ENCODE measurements at regions not wholly inside any gene's neighbourhood (a gene's known extent, or its start where the extent isn't known, plus 50 kb on each side); places are given as distances from the start of the nearest gene placed in this dataset.

DNA sequence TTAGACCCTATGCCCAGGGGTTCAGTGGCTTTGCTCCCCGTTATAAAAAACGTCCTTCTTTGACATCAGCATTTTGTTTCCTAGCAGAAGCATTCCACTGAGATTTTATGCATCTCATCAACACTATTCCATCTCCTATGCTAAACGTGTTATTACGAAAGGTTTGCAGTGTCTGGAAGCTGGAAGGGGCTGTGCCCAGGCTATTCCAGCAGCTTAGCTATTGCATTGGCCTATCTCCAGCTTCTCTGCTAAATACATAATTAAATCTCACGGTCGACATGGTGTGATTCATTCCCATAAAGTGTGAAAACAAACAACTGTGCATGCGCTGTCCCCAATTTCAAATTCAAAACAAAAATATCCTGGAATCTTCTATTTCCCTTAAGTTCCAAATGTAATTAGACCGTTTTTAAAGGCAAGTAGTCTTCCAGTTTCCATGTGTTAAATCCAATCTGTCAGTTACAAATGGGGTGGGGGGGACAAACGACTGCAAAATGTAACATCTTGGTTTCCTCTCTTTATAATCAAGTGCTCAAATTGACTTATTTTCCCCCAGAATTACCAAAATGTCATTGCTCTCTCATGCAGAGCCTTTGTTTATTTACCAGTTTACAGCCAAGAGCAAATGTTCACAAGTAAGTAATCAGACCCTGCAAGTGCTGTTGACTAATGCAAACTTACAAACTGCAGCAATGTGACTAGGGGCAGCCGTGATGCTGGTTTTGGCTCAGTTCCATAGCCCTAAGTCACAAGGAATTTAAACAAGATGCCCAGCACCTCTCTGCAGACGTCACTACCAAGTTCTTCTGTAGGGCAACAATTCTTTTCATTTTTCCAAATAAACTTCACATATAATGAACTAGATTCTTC lies 212.3 kb upstream of the RORB start:
- no peak overlapping the region for H3K4me3 ChIP-seq (ENCODE audit: low read depth, low read length)
- peak; percentile 23 for DNase-seq (ENCODE audit: low read depth)

DNA sequence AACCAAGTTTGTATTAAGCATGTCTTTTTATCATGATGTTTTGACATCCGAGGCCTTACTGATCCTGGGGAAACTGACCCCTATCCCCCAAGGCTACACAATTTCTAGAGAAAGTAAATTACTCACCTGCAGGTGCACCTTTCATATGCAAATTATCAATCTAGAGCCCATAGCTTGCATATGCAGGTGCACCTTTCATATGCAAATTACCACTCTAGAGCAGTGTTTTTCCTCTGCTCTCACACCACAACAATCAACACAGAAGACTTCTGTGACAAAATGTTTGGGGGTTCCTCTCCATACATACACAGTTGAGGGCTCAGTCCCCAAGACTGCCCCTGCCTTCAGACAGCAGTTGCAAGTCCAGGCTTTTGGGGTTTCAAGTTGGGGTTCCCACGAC lies 203.7 kb upstream of the RORB start:
- TF ChIP-seq, protein P1, sequence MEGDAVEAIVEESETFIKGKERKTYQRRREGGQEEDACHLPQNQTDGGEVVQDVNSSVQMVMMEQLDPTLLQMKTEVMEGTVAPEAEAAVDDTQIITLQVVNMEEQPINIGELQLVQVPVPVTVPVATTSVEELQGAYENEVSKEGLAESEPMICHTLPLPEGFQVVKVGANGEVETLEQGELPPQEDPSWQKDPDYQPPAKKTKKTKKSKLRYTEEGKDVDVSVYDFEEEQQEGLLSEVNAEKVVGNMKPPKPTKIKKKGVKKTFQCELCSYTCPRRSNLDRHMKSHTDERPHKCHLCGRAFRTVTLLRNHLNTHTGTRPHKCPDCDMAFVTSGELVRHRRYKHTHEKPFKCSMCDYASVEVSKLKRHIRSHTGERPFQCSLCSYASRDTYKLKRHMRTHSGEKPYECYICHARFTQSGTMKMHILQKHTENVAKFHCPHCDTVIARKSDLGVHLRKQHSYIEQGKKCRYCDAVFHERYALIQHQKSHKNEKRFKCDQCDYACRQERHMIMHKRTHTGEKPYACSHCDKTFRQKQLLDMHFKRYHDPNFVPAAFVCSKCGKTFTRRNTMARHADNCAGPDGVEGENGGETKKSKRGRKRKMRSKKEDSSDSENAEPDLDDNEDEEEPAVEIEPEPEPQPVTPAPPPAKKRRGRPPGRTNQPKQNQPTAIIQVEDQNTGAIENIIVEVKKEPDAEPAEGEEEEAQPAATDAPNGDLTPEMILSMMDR (conservative IDR thresholded peaks at IDR 0.05; ENCODE audit: low read depth, low read length), result no peak
- DNase-seq (ENCODE audit: low read depth), result no peak
- H3K4me3 ChIP-seq (ENCODE audit: low read depth, low read length), result no peak overlapping the region

More for the DNA sequence above, 212.3 kb upstream of the RORB start:
- TF ChIP-seq, protein P1 (conservative IDR thresholded peaks at IDR 0.05; ENCODE audit: low read depth, low read length), result no peak

DNA sequence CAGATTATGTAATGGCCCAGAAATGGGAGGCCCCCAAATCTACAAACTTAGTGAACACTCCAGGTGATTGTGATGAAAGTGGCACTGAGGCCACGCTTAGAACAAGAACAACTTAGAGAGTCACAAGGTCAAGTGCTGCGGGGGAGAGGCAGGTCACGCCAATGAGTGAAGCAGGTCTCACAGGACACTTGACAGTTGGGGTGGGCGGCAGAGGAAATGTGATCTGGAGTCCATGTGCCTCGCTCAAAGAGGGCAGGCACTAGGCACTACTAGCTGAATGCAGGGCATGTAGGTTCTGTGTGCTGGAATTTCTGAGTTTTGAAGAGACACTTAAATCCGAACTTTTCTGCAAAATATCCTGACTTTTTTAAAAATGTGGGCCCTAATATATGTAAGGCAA lies 193.2 kb upstream of the RORB start:
- DNase-seq (ENCODE audit: low read depth), result no peak
- TF ChIP-seq, protein P1 (conservative IDR thresholded peaks at IDR 0.05; ENCODE audit: low read depth, low read length), result no peak
- no peak overlapping the region for H3K4me3 ChIP-seq (ENCODE audit: low read depth, low read length)

DNA sequence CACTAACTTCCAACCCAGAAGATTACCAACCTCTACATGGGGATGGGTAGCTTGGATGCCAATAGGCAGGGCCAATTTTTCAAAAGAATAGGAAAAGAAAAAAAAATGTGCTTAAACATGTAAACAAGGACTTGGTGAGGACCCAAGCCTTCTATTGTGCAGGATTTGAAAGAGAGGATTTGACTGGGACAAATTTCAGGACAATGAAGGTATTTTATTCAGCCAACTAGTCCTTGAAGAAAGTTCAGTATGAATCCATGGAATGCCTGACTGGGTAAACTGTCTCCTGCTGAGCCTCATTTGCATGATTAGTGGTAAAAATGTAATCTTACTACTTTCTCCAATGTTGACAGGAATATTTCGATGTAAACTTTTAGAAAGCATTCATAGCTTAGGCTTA lies 192.5 kb upstream of the RORB start:
- no peak overlapping the region for H3K4me3 ChIP-seq (ENCODE audit: low read depth, low read length)
- TF ChIP-seq, protein P1 (conservative IDR thresholded peaks at IDR 0.05; ENCODE audit: low read depth, low read length), result no peak
- DNase-seq (ENCODE audit: low read depth), result no peak

DNA sequence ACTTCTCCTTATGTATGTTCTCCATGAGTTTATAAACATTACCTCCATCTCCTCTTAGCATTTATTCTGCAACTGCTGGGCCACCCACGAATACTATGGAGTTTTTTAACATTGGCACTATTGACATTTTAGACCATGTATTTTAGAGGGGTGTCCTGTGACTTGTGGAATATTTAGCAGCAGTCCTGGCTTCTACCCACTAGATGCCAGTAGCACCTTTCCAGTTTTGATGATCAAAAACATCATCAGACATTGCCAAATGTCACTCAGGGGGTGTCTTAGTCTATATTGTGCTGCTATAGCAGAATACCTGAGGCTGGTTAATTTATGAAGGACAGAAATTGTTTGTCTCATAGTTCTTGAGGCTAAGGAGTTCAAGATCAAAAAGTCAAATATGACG lies 187.5 kb upstream of the RORB start:
- H3K4me3 ChIP-seq (ENCODE audit: low read depth, low read length), result no peak overlapping the region
- DNase-seq (ENCODE audit: low read depth), result no peak
- TF ChIP-seq, protein P1 (conservative IDR thresholded peaks at IDR 0.05; ENCODE audit: low read depth, low read length), result no peak

DNA sequence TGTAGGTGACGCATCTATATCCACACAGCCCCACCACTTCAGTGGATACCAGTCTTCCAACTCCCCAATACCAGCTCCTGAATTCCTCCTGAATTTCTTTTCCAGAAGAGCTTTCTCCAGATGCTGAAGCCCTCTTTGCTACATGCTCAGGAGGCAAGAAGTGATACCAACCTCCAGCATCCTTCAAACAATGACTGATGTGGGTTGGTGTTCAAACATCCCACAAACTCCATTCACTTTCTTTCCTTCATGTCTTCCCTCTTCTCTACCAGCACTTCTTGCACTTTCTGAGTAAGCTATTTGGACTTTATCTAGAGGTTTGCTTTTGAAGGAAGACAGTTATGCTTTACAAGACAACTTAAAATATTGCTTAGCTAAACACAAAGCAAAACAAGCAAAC lies 179.9 kb upstream of the RORB start:
- no peak for DNase-seq (ENCODE audit: low read depth)
- no peak overlapping the region for H3K4me3 ChIP-seq (ENCODE audit: low read depth, low read length)
- TF ChIP-seq, protein P1 (conservative IDR thresholded peaks at IDR 0.05; ENCODE audit: low read depth, low read length), result no peak

DNA sequence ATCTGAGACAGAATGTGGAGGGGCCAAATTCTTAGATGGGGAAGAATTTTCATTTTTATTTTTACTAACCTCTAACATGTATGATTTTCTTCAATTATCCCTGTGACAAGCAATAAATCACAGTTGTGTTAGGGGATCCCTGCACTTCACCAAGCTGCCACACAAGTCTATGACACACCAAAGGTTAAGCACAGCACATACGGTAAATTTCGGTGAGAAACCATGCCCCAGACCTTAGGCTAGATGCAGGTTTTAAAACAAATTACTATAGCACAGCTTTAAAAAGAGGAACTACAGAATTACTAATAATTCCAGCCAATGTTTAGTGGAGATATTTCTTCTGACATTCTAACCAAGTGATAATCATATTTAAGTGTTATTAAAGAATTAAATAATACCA lies 175.7 kb upstream of the RORB start:
- TF ChIP-seq, protein P1 (conservative IDR thresholded peaks at IDR 0.05; ENCODE audit: low read depth, low read length), result no peak
- DNase-seq (ENCODE audit: low read depth), result no peak
- no peak overlapping the region for H3K4me3 ChIP-seq (ENCODE audit: low read depth, low read length)
